Brain microvascular endothelial cell (primary cell): ENCODE measurements at regions not wholly inside any gene's neighbourhood (a gene's known extent, or its start where the extent isn't known, plus 50 kb on each side); places are given as distances from the start of the nearest gene placed in this dataset.
A peak's percentile ranks its signal among the peaks of the same experiment; 100 is the strongest.

Experiments used
- DNase-seq: peaks from one replicate; pipeline ENCODE4 v3.0.0-alpha.2; 2020
- H3K27ac ChIP-seq: fragments of 250-450 bp; sonication (Bioruptor Pico); 2 replicates; pipeline ENCODE4 v1.5.1; 2020; ENCODE audit warnings: mild to moderate bottlenecking, moderate library complexity
- H3K27me3 ChIP-seq: fragments of 250-450 bp; sonication (Bioruptor Pico); replicated peaks from 2 replicates; pipeline ENCODE4 v1.5.1; 2020; ENCODE audit warnings: mild to moderate bottlenecking
- H3K36me3 ChIP-seq: fragments of 250-450 bp; sonication (Bioruptor Pico); replicated peaks from 2 replicates; pipeline ENCODE4 v1.5.1; 2020; ENCODE audit warnings: mild to moderate bottlenecking
- H3K4me3 ChIP-seq: 2 replicates; pipeline ENCODE4 v1.5.1; 2011; ENCODE audit warnings: low read depth, mild to moderate bottlenecking, control low read depth, low read length, moderate library complexity
- CTCF ChIP-seq: IDR thresholded peaks from 2 replicates; pipeline ENCODE4 v1.5.1; 2011; ENCODE audit warnings: low read depth, mild to moderate bottlenecking, moderate library complexity, low read length, control low read depth, inconsistent platforms; ENCODE audit errors: missing control alignments
- in situ Hi-C: cut with HindIII; loops from 2 replicates; pipeline ENCODE4 v1.10.0; 2017; ENCODE audit warnings: low sequenced_read_pairs, low pct_ligation_motif_present

DNA sequence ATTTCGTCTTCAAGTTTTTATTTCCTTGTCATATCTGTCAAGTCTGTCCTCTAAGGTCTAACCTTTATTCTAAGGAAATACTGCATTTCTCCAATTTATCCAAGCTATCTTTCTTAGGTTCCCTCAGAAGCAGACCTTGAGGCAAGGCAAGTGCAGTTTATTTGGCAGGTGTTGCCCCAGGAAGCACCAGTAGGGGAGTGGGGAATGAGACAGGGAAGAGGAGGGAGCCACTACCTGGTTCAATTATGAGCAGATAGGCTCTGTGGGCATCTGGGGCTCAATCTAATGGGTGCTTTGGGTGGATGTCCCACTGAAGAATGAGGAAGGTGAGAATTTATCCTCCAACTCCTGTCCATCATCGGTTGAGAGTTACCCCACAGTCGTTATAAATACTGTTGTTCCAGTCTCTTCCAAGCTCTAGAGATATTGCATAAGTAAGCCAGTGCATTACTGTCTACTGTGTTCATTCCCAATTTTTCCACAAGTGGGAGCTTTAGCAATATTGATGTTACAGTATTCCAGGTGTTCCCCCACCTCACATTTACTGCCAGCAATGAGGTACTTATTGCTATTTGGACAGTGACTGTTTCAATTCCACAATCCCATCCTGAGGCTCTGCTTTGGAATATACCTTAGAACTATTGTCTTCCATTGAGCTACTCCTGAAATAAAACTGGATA is 154.9 kb upstream of the CEP126 start:
- no peak for DNase-seq
- in situ Hi-C loops, result no loop called here
- H3K4me3 ChIP-seq, result no peak overlapping the region
- no peaks in the 10 kb centered on the region for H3K36me3 ChIP-seq
- H3K27ac ChIP-seq, result no peak overlapping the region
- TF ChIP-seq CTCF, result peak; percentile 38
- H3K27me3 ChIP-seq, result no peaks in the 10 kb centered on the region

DNA sequence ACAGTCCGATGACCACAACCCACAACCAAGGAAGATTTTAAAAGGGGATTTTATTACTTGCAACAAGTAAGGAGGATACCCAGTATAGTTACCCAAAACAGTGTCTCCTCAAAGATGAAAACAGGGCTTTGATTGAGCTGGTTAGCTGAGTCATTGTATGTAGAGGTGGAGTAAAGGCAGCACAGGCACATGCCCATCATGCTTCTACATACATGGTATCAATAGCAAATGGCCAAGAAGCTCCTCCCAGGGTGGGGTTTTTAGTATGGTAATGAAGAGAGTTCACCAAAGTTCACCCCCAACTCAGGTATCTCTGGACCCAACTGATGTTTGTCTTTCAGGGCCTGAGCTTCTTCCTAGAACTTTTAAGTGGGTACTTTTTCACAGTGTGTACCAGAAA is 157.1 kb upstream of the CEP126 start:
- H3K4me3 ChIP-seq, result no peak overlapping the region
- H3K27me3 ChIP-seq, result no peaks in the 10 kb centered on the region
- H3K27ac ChIP-seq, result no peak overlapping the region
- no peaks in the 10 kb centered on the region for H3K36me3 ChIP-seq
- no peak for TF ChIP-seq CTCF
- no peak for DNase-seq
- in situ Hi-C loops, result no loop called here

- Histone ChIP-seq H3K27ac (no peak overlapping the region), H3K4me3 (no peak overlapping the region), H3K36me3 (no peaks in the 10 kb centered on the region), H3K27me3 (no peaks in the 10 kb centered on the region)
- TF ChIP-seq CTCF, result no peak
- in situ Hi-C loops, result no loop called here
- no peak for DNase-seq
These were observed 165.0 kb upstream of the TRPC6 start for GRCh38 chr11:101748572-101749344.

DNA sequence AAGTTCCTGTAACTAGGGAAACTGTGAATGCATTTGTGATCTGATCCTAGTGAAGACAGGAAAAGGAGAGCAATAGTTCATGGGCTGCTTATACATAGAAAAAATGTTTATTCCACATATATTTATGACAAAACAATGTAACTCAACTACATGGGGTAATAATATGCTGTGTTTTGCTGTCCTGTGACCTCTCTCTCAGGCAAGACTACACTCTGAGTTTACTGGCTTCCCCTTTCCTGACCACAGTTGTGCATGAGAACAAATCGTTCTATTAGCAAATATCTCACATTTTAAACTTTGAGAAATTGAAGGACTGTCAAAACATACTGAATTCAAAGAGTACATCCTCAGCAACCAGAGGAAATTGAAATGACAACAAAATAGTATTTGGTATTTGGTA is 161.9 kb upstream of the TRPC6 start:
- no peak for TF ChIP-seq CTCF
- Histone ChIP-seq H3K36me3 (no peaks in the 10 kb centered on the region), H3K27ac (no peak overlapping the region), H3K27me3 (no peaks in the 10 kb centered on the region), H3K4me3 (no peak overlapping the region)
- in situ Hi-C loops, result no loop called here
- DNase-seq, result no peak

DNA sequence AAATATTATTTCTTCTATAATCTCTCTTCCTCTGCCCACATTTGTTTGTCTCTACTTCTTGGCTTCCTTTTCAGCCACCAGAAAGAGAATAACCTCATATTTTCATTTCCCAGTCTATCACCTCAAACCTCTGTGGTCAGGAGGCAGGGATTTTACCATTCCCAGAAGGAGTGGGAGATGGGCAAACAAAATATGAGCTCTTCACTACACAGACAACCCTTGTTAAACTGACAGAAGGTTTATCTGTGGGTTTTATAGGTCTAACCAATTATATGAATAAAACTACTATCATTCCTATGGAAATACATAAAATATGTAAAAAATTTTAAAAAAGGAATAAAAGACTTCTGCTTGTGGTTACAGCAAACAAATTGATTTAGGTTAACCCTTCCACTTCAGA is 160.0 kb upstream of the TRPC6 start:
- in situ Hi-C loops, result no loop called here
- TF ChIP-seq CTCF, result no peak

More for the DNA sequence above, 160.0 kb upstream of the TRPC6 start:
- Histone ChIP-seq H3K36me3 (no peaks in the 10 kb centered on the region), H3K27ac (no peak overlapping the region), H3K4me3 (no peak overlapping the region), H3K27me3 (no peaks in the 10 kb centered on the region)
- no peak for DNase-seq
